Inflammatory macrophage treated with lipopolysaccharide for 1 hour (primary cell): ENCODE measurements at regions not wholly inside any gene's neighbourhood (a gene's known extent, or its start where the extent isn't known, plus 50 kb on each side); places are given as distances from the start of the nearest gene placed in this dataset.
"Not testable (repeated sequence)": the region's sequence is repeated elsewhere in the genome, so short reads cannot be mapped to it uniquely, and the experiment has no call there.

Experiments
- DNase-seq, 2 donors: peaks; one replicate each; pipeline ENCODE4 v3.0.0-alpha.2; 2020 to 2022

DNA sequence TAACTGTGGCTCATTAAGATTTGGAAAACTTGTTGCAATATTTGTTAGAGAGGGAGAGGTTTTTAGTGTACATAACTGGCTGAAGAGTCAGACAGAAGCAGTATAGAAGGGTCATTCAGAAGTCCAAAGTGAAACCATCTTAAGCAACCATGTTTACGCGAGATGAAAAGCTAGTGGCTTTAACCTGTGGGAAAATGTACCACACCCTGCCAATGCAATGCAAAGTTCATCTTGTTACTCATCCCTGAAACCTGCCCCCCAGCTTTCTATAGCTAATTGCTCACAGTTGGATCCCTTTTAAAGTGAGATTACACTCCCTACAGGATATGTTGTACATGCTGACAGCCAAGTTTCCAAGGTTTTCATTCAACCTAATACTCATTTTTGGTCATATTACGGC is 96.7 kb upstream of the RAPGEF2 start:
- no peak for DNase-seq

DNA sequence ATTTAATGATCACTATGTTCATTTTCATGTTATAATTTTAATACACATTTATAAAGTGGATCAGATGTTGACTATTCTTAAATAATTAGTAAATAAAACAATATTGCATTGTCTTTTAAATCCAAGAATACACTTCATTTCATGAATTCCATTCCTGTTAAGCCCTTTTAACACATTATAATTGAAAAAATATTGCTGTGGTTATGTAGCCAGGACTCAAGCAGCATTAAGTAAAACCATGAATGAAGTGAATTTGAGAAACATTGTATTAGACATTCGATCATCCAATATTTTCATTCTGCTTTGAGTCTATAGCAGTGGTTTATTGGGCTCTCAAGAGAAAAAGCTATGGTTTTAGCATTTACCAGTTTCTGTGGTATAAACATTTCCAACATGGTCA is 94.2 kb upstream of the RAPGEF2 start:
- DNase-seq: no peak

DNA sequence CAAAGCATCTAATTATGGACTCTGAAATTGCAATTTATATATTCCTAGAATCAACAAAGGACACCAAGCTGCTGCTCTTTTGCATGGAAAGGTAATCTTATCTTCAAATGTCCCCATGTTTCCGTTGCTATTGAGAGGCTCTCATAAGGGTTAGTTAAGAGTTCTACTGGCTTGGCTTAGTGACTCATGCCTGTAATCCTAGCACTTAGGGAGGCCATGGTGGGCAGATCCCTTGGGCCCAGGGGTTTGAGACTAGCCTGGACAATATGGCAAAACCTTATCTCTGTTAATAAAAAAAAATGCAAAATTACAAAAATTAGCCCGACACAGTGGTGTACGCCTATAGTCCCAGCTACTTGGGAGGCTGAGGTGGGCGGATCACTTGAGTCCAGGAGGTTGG is 93.4 kb upstream of the RAPGEF2 start:
- no peak for DNase-seq

DNA sequence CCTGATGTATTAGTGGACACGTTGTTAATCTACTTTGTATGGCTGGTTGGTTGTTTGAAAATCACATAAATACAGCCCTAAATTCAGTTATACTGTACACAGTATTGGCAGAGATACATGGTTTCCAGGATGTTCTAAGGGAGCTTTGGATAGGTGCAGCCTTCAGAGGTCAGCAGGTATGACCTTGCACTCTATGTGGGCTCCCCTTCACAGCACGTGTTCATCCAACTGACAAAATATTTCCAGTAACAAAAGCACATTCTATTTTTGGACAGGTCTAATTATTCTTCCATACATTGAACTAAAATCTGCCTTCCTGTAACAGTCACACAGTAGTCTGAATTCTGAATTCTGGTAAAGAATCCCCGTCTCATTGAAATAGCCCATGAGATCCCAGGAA is 92.8 kb upstream of the RAPGEF2 start:
- DNase-seq: no peak

DNA sequence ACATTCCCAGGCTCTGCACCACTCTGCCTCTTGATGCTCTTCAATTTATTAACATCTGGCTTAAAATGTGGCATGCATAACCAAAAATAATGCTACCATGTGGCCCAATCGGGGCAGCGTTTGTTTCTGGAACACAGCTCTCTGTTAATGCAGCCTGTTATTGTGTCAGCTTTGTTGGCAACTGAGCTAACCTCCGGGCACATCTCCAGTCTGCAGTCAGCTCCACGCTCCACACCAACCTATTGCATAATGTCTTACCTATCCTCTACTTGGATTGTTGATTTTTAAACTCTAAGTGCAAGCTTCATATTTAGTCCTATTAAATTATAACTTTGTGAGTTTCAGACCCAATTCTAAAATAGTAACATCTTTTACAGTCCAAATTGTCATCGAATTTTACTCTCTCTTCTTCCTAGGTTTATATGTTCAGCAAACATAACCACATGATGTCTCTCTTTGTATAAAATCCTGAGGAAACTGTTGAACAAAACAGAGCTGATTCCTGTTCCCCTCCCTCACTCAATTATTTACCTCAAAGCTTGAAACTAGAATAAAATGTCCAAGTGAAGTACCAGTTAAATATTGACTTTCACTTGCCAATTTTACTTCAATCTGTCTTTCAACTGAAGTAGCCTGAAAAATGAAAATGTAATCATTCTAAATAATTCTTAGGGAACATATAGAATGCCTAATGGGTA is 92.2 kb upstream of the RAPGEF2 start:
- no peak for DNase-seq

DNA sequence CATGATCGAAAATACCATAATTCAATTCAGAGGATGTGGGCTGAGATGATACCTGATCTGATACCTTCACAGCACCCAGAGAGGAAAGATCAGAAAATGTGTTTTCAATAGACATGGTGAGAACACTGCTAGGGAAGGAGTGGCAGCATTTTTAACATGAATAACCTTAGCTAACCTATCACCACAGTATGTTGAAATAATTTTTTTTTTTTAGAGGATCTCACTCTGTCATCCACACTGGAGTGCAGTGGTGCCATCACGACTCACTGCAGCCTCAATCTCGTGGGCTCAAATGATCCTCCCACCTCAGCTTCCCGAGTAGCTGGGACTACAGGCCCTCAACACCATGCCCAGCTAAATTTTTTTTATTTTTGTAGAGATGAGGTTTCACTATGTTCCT is 90.5 kb upstream of the RAPGEF2 start:
- DNase-seq: no peak

DNA sequence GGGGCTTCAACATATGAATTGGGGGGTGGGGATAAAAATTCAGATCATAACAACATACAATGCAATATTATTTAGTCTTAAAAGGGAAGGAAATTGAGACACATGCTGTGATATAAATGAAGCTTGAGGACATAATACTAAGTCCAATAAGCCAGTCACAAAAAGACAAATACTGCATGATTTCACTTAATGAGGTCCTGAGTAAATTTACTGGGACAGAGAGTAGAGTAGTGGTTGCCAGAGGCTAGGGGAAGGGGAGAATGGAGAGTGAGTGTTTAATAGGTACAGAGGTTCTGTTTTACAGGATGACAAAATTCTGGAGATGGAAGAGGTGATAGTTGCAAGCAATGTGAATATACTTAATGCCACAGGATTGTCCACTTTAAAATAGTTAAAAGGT is 89.2 kb upstream of the RAPGEF2 start:
- no peak for DNase-seq

DNA sequence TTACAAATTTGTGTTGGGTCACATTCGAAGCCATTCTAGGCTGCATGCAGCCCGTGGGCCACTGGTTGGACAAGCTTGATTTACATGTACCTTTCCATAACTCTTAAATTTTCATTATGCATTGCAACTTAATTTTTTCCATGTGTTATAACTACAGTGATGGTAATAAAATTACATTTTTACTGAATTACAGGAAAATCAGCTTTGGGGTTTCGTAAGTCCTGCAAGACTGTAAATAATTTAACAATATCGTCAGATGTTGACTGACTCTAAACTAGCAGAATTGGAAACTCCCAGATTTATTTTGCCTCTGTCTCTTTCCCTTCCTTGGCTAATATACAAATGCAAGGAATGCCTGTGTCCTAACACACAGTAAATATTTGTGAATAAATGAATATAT is 88.0 kb upstream of the RAPGEF2 start:
- no peak for DNase-seq

DNA sequence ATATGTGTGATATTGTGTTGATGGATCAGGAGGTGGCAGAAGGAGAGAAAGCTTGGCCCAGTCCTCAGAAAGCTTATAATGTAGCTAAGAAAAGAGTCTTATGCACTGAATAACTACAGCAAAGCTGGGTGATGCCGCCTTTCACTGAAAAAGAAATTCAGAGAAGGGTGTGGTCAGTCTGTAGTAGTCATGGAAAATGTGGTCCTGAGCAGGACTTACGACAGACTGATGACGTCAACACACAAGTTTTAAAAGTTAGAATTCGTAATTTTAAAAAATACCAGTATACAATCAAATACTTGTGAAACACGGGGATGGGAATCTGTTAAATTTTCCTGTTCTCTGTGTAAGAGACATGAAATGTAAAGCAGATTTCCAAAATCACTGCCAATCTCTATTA is 87.0 kb upstream of the RAPGEF2 start:
- peak; percentile 11 to 30 for DNase-seq

DNA sequence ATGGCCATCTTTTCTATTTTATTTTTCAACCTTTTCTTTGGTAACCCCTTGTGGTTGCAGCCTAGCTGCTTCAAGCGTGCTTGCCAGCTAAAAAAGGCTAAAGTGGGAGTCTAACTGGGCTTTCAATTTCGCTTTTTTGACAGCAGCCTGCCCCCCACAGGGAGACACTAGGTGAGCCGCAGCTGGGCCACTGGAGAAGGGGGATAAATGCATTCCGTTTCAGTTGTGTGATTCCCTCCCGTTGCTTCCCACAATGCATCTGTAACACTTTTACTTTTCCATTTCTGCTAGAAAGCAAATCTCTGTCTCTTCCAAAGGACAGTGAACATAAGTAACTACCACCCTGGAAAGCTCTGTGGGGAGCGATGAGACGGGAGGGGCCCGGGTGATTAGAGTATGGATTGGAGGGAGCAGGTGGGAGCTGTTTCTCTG is 86.3 kb upstream of the RAPGEF2 start:
- DNase-seq: no peak

DNA sequence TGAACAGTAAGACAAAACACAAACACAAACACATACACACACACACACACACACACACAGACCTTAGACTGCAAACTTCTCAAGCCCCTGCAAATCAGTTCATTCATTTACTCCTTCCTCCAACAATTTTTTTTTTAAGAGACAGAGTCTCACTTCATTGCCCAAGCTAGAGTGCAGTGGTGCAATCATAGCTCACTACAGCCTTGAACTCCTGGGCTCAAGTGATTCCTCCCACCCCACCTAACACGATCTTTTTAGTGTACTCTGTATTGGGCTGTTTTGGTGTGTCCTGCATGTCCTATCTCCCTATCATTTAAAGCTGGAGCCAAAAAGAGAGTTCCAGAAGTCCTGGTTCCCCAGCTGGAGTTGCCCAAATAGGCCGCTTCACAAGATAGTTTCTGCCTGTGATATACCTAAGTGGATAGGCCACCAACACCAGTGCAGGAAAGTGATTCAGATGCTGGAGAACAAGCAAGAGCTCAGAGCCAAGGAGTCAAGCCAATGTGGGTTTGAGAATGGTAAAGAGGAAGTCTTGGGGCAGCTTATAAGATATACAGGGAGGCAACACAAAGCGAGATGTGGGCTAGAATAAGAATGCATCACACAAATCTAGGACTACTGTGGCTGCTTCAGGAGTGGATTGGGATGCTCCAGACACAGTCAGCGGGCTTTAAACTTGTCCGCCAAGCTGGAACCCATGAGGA is 85.4 kb upstream of the RAPGEF2 start:
- no peak for DNase-seq

DNA sequence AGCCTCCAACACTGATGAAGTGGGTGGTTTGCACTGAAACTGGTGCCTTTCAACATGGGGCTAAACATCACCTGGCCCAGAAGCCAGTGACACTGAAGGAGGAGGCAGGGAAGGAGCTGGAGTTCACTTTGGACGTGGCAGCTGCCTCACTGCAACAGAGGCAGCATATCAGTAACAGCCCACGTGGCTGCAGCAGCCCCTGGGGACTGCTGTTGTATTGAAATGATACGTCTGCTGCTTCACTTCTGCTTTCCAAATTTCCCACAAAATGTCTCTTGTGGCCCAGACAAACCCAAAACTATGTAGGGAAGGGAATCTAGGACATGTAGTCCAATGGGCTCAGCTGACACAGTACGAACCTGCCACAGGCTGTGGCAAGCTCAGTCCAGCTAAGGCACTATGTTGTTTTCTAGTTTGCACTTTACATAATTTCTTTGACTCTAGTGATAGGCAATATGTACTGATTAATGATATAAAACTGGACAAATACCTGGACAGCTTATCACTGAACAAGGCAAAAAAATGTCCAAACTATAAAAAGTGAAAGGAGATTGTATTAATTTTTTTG is 84.7 kb upstream of the RAPGEF2 start:
- DNase-seq: no peak

DNA sequence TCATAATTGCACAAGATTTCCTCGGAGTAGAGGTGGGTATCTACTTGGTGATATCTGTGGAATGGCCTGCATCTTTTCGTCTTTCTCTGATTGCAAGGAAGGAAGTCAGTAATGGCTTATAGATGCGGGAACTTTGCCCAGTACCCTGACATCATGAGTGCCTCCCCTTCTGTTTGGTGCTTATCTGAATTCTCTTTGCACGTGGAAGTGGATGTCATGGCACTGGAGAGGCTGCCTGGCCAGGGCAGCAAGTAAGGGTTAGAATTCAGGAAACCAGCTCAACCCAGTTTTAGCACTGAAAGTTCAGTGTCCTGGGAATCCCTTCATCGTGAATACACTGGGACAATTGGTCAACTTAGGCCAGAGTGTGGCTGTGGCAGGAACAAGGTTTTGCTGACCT is 83.5 kb upstream of the RAPGEF2 start:
- DNase-seq: no peak

DNA sequence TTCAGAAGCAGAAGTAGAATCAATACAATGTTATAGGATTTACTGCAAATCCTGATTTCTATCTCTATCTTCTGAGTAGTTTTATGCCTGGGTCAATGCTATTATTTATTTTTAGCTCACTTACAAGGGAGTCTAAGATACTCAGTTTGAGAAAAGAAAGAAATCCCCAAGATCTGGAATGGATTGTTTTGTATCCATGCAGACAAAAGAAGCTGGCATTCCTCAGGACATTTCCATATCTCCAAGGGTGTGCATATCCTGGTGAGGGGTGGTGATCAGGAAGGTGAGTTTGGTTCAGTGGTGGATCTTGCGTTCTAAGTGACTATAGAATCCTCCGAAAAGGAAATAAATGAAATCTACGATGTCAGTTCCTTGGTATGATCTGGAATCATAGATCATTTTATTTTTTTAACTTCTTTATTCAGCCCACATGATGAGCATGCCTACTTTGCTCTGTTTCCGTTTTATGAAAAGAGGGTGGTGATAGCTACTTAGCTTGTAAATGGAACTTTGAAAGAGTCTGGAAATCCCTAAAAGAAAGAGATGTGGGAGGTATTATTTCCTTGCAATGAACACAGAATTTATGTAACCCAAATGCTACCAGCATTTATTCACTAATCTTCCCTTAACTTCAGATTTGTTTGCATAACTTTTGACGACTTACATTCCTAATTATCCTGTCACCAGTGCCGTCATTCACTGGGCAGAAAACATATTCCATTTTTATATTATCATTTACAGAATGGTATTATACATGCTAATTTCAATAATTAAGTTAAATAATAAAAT is 81.1 kb upstream of the RAPGEF2 start:
- no peak for DNase-seq

DNA sequence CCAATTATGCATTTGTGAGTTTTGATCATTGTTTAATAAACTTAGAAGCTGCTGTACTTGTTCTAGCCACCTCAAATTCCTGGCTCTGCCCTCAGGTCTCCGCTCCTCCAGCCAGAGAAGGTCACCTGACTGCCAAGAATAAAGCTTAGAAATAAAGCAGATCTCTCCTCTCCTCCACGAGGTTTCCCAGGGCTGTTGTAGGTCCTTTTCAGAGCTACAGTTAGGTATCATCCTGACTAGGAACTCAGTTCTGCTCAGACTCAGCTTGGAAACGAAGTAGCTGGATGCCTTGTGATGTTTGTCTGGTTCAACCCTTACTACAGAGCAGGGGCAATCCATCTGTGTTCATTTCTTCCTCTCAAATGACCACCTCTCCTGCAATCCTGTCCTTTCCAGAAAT is 79.1 kb upstream of the RAPGEF2 start:
- DNase-seq: no peak

DNA sequence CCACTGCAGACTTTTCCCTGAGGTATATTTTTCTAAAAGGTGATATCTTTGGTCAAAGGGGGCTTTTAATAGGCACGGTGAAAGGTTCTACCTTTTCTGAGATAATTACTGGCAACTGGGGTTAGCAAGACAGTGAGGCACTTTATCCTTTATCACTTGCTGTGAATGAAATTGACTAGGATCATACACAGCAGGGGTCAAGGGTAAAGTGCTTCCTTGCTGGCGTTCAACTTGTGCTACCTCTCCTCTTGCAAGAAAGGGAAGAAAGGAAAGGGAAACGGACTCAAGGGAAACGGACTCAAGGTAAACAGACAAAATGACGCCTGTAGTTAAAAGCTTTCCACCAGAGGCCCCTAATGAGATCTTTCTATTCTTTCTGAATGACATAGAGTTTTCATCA is 78.6 kb upstream of the RAPGEF2 start:
- no peak for DNase-seq

DNA sequence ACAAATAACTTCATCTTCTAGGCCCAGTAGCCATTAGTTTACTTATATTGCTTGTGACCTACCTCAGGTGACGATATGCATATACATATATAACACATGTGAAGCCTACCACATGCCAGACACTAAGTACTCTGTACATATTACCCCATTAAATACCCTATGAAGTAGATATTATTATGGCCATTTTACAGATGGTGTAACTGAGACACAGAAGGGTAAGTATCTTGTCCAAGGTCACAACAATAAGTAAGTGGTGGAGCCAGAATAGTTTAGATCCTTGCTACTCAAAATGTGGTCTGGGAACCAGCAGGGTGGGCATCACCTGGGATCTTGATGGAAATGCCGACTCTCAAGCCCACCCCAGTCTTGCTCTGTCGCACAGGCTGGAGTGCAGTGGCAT is 78.1 kb upstream of the RAPGEF2 start:
- no peak for DNase-seq

DNA sequence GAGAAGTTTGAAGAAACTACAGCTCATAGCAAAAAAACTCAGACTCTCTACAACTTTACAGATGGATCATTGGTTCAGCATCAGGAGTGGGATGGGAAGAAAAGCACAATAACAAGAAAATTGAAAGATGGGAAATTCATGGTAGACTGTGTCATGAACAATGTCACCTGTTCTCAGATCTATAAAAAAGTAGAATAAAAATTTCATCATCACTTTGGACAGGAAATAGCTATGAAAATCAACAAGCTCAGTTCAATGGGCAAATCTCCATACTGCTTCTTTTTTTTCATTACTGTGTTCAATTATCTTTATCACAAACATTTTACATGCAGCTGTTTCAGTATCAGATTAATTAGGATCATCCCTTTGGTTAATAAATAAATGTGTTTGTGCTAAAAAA is 76.5 kb upstream of the RAPGEF2 start:
- no peak for DNase-seq

DNA sequence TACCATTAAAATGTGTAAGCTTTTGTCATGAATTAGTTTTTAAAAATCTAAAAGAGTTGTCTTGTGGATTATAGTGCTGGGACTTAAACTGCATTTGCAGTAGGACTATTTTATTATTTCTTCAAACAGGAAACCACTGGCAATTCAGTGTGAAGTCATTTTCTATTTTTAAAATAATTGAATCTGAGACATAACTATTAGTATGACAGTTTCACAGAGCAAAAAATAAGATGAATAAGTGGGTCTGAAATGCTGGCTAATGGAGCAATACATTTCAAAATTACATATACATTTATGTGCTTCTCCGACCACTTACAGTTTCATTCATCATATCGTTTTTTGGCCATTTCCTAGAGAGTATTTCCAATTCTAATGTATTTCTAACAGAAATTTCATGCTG is 75.3 kb upstream of the RAPGEF2 start:
- DNase-seq: peak; percentile 9 to 46

DNA sequence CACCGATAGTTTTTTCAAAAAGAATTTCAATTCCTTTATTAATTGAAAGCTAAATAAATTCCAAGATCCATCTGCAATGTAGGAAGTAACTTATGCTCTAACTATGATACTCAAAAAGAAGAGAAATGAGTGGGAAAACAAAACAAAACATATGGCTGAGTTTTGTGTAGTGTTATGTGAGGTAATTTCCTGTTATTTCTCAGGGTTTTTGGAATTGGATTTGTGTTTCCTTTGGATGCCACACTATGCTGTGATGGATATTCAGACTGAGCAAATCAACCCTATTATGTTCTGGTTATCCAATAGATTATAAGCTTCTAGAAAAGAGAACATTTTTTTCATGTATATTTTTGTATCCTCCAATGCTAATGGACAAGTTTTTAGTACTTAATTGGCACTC is 73.4 kb upstream of the RAPGEF2 start:
- no peak for DNase-seq

DNA sequence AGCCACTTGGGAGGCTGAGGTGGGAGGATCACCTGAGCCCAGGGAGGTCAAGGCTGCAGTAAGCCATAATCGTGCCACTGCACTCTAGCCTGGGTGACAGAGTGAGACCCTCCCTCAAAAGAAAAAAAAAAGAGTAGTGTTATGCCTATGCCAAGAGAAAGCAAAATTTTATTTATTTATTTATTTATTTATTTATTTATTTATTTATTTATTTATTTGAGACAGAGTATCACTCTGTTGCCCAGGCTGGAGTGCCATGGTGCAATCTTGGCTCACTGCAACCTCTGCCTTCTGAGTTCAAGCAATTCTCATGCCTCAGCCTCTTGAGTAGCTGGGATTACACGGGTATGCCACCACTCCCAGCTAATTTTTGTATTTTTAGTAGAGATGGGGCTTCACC is 72.6 kb upstream of the RAPGEF2 start:
- not testable (repeated sequence) for DNase-seq

DNA sequence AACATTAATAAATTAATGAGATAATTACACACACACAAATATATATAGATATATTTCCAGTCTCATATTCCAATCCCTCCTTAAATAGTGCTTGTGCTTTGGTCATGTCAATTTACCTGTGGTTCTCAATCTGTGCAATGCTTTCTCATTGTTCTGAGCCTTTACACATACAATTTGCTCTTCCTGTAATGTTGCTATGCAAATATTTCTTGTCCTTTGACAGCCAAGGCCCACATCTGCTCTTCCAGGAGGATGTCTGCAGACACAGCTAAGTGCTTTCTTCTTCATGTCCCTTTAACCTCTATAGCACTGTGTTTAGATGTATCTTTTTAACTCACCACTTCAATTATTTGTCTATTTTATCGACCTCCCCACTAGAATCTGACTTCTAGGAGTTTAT is 67.3 kb upstream of the RAPGEF2 start:
- DNase-seq: no peak

DNA sequence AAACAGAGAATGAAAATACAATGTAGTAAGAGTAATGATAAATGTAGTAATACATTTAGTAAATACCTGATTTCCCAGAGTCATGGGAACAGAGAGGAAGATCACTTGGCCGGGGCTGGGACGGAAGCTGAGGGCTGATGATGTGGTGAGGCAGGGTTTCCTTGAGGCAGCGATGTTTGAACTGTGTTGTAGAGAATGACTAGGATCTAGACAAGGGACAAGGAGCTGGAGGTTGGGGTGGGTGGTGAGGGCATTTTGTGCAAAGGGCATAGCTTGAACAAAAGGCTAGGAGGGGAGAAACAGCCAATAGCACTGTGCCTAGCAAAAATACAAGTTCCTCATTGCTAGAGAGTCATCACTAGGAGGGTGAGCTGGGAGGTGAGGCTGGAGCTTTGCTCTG is 64.3 kb upstream of the RAPGEF2 start:
- peak in 1 of 2 donors; percentile 13 for DNase-seq
